ENCODE measurements at regions not wholly inside any gene's neighbourhood (a gene's known extent, or its start where the extent isn't known, plus 50 kb on each side); places are given as distances from the start of the nearest gene placed in this dataset.

DNA sequence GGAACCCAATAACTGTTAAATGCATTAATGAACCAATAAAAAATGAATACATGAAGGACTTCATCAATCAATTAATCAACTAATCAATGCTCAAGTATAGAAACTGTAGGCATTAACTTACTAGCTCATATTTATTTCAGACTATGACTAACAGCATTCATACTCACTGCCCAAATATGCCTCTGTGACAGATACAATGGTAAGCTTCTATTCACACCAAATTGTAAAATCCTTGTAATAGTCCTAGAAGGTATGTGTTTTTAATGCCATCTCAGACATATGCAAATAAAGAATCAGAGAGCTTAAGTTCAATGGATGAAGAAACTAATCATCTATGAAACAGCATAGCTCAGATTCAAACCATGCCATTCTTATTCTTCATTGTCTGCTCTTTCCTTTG, 1253.6 kb upstream of the TENM4 start:
- no peaks in the 10 kb centered on the region for H3K27me3 Mint-ChIP-seq
- no peak for DNase-seq (ENCODE audit: low spot score, unreplicated experiment)
- no peak for TF ChIP-seq CTCF (IDR thresholded peaks at IDR 0.05; ENCODE audit: unreplicated experiment)
- no peaks in the 10 kb centered on the region for H3K9me3 Mint-ChIP-seq (ENCODE audit: low read depth)
- H3K27ac Mint-ChIP-seq, result no peak overlapping the region
- no peaks in the 10 kb centered on the region for H3K36me3 Mint-ChIP-seq (ENCODE audit: insufficient read depth)
- H3K4me3 Mint-ChIP-seq (ENCODE audit: low read depth), result no peak overlapping the region
- H3K4me1 Mint-ChIP-seq (ENCODE audit: low read depth), result peaks cover 2% of the 10 kb centered on the region

- no peak for TF ChIP-seq CTCF (IDR thresholded peaks at IDR 0.05; ENCODE audit: unreplicated experiment)
- no peak for DNase-seq (ENCODE audit: low spot score, unreplicated experiment)
- Mint-ChIP-seq H3K4me3 (ENCODE audit: low read depth) (no peak overlapping the region), H3K27me3 (no peaks in the 10 kb centered on the region), H3K27ac (no peak overlapping the region), H3K36me3 (ENCODE audit: insufficient read depth) (no peaks in the 10 kb centered on the region), H3K9me3 (ENCODE audit: low read depth) (peaks cover 2% of the 10 kb centered on the region), H3K4me1 (ENCODE audit: low read depth) (no peaks in the 10 kb centered on the region)
Observed at GRCh38 chr11:80687941-80688340, 1247.1 kb upstream of the TENM4 start.

- no peak overlapping the region for H3K27ac Mint-ChIP-seq
- peaks cover 2% of the 10 kb centered on the region for H3K9me3 Mint-ChIP-seq (ENCODE audit: low read depth)
- no peaks in the 10 kb centered on the region for H3K36me3 Mint-ChIP-seq (ENCODE audit: insufficient read depth)
- DNase-seq (ENCODE audit: low spot score, unreplicated experiment), result no peak
- no peaks in the 10 kb centered on the region for H3K27me3 Mint-ChIP-seq
- H3K4me3 Mint-ChIP-seq (ENCODE audit: low read depth), result no peak overlapping the region
- no peak for TF ChIP-seq CTCF (IDR thresholded peaks at IDR 0.05; ENCODE audit: unreplicated experiment)
- H3K4me1 Mint-ChIP-seq (ENCODE audit: low read depth), result no peaks in the 10 kb centered on the region
Observed at GRCh38 chr11:80686889-80687288, 1246.1 kb upstream of the TENM4 start.

DNA sequence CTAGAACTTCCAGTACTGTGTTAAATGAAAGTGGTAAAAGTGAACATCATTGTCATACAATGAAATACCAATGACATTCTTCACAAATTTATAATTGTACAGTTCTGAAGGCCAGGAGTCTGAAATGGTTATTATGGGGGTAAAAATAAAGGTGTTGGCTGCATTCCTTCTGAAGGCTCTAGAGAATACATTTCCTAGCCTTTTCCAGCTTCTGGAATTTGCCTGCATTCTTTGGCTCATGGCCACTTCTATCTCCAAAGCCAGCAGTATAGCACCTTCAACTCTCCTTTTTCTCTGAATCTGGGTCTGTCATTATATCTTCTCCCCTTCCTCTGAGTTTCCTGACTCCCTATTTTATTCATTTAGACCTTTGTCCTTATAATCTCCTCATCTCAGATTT, 1232.7 kb upstream of the TENM4 start:
- H3K27me3 Mint-ChIP-seq, result no peaks in the 10 kb centered on the region
- H3K4me3 Mint-ChIP-seq (ENCODE audit: low read depth), result no peak overlapping the region
- no peak overlapping the region for H3K27ac Mint-ChIP-seq
- H3K36me3 Mint-ChIP-seq (ENCODE audit: insufficient read depth), result peaks cover under 1% of the 10 kb centered on the region
- DNase-seq (ENCODE audit: low spot score, unreplicated experiment), result no peak
- no peaks in the 10 kb centered on the region for H3K4me1 Mint-ChIP-seq (ENCODE audit: low read depth)
- H3K9me3 Mint-ChIP-seq (ENCODE audit: low read depth), result peaks cover 12% of the 10 kb centered on the region
- no peak for TF ChIP-seq CTCF (IDR thresholded peaks at IDR 0.05; ENCODE audit: unreplicated experiment)

DNA sequence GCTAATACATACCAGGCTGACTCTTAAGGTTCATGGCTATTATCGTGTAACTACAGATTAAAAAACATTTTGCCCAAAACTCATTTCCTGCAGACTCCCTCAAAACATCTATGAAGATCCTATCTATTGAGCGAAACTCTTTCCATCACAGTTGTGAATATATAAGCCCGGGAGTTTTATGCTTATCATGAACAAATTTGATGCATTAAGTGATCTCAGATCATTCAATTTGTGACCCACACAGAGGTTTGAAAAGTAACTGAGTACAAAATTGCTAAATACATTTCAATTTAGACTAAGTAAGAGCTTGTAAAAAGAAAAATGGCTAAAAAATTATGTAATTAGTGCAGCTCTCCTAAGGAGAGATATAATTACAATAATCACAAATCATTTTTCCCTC, 1228.8 kb upstream of the TENM4 start:
- TF ChIP-seq CTCF (IDR thresholded peaks at IDR 0.05; ENCODE audit: unreplicated experiment), result no peak
- H3K9me3 Mint-ChIP-seq (ENCODE audit: low read depth), result peaks cover 6% of the 10 kb centered on the region
- no peak for DNase-seq (ENCODE audit: low spot score, unreplicated experiment)
- H3K27me3 Mint-ChIP-seq, result no peaks in the 10 kb centered on the region
- no peak overlapping the region for H3K4me3 Mint-ChIP-seq (ENCODE audit: low read depth)
- H3K4me1 Mint-ChIP-seq (ENCODE audit: low read depth), result no peaks in the 10 kb centered on the region
- H3K27ac Mint-ChIP-seq, result no peak overlapping the region
- H3K36me3 Mint-ChIP-seq (ENCODE audit: insufficient read depth), result no peaks in the 10 kb centered on the region

Measured in progenitor cell of endocrine pancreas (in vitro differentiated cells).